Lower leg skin (tissue), 3 donors: ENCODE measurements at regions not wholly inside any gene's neighbourhood (a gene's known extent, or its start where the extent isn't known, plus 50 kb on each side); places are given as distances from the start of the nearest gene placed in this dataset.
"Not testable (repeated sequence)": the region's sequence is repeated elsewhere in the genome, so short reads cannot be mapped to it uniquely, and the experiment has no call there.

ENCODE experiments used
- DNase-seq, 2 donors: peaks; one replicate each; pipeline ENCODE4 v3.0.0-alpha.2; 2019; ENCODE audit warnings: low spot score in 2 of 2
- H3K4me3 ChIP-seq: fragments of 200-600 bp; sonication (generic); 2 replicates; pipeline ENCODE4 v1.5.1; 2017; ENCODE audit warnings: mild to moderate bottlenecking, low read depth; ENCODE audit not compliant: poor library complexity, severe bottlenecking
- WGBS, 2 donors: methylation state at CpG; one replicate each; pipeline ENCODE4 v1.1.5; 2018; 5-methylcytosine and 5-hydroxymethylcytosine counted together
- intact Hi-C: fragments of 100-400 bp; cut with DNase I; formaldehyde crosslinking; loops from one replicate; pipeline ENCODE4 v1.15.0; 2023; ENCODE audit warnings: low total_unique reads

DNA sequence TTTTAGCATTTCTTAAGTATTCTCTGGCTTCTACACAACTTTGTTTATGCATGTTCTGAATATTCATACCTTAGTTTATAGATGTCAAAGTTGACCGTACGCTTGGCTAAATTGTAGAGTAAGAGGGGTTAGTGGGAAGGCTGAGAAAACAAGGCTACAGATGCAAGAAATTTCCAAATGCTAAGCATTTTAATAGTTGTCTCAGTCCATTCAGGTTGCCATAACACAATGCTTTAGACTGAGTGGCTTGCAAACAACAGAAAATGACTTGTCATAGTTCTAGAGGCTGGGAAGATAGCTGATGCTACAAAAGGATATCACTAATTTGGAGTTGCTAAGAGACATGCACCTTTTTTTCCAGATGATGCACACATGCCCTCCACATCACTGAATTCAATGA is 53.0 kb upstream of the C1QTNF3 start:
- no CpG with 5 or more reads among the region's 2 CpGs for WGBS, 2 donors
- DNase-seq, intact Hi-C loops, H3K4me3 ChIP-seq: not testable (repeated sequence)

DNA sequence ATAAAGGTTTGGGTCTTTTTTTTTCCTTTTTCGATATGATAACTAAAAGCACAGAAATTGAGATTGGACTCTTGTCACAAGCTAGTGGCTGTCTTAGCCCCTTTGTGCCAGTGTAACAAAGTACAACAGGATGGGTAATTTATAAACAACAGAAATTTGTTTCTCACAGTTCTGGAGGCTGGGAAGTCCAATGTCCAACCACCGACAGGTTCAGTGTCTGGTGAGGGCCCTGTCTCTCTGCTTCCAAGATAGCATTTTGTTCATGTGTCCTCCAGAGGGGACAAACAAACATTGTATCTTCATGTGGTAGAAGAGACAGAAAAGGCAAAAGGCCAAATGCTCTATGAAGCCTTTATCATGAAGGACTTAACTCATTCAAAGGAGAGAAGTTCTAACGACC is 56.9 kb upstream of the C1QTNF3 start:
- WGBS, 2 donors: 85 to 91% methylated on average over 2 to 3 of the region's 3 CpGs
- intact Hi-C loops, H3K4me3 ChIP-seq, DNase-seq: not testable (repeated sequence)

GRCh38 chr5:34101567-34101966 is 58.6 kb upstream of the C1QTNF3 start:
- H3K4me3 ChIP-seq, intact Hi-C loops, DNase-seq: not testable (repeated sequence)

- intact Hi-C loops, DNase-seq, H3K4me3 ChIP-seq: not testable (repeated sequence)
- WGBS, 2 donors: 84% methylated on average over 2 of the region's 2 CpGs; no CpG with 5 or more reads in 1 of the 2 donors
Observed at GRCh38 chr5:34108897-34109296, 65.9 kb upstream of the C1QTNF3 start.

GRCh38 chr5:34124280-34124679 is 81.3 kb upstream of the C1QTNF3 start:
- WGBS, 2 donors: 49 to 57% methylated on average over 3 of the region's 3 CpGs
- intact Hi-C loops, DNase-seq, H3K4me3 ChIP-seq: not testable (repeated sequence)

DNA sequence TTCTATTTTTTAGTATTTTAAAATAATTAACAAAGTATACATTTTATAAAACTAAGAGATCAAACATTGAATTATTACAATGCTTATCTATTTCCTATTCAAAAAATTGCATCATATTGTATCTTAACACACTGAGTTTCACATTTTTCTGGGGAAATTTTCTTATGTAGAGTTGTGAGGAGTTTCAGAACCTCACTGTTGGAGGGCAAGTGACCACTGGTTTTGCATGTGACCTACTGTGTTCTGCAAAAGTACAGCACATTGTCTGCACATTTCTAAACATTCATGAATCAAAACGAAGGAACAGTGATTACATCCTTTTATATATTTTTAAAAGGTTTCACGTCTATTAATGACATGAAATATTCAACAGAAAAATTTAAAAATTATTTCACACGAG is 82.3 kb upstream of the C1QTNF3 start:
- DNase-seq, intact Hi-C loops, H3K4me3 ChIP-seq: not testable (repeated sequence)
- 93 to 96% methylated on average over 3 of the region's 3 CpGs for WGBS, 2 donors

DNA sequence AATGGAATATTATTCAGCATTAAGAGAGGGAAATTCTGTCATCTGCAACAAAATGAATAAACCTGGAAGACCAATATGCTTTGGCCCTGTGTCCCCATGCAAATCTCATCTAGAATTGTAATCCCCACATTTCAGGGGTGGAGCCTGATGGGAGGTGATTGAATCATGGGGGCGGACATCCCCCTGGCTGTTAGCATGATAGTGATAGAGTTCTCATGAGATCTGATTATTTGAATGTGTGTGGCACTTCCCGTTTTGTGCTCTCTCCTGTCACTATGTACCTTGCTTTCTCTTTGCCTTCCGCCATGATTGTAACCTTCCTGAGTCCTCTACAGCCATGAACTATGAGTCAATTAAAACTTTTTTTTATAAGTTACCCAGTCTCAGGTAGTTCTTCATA is 83.7 kb upstream of the C1QTNF3 start:
- DNase-seq, intact Hi-C loops, H3K4me3 ChIP-seq: not testable (repeated sequence)
- 96 to 97% methylated on average over 3 of the region's 3 CpGs for WGBS, 2 donors

DNA sequence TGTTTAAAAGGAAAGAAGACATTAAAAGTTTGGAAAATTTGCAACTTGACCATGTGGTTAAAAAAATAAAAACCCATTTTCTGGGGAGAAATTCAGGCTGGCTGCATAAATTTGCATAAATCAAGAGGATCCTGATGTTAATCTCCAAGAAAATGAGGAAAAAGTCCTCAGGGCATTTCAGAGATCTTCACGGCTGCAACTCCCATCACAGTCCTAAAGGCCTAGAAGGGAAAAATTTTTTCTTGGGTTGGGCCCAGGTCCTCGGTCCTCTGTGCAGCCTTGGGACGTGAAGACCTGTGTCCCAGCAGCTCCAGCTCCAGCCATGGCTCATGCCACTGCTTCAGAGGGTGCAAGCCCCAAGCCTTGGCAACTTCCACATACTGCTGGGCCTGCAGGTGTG is 84.8 kb upstream of the C1QTNF3 start:
- H3K4me3 ChIP-seq, DNase-seq, intact Hi-C loops: not testable (repeated sequence)
- WGBS, 2 donors: 78 to 82% methylated on average over 3 of the region's 3 CpGs

GRCh38 chr5:34128890-34129289 is 85.9 kb upstream of the C1QTNF3 start:
- intact Hi-C loops, DNase-seq, H3K4me3 ChIP-seq: not testable (repeated sequence)

- DNase-seq, H3K4me3 ChIP-seq, intact Hi-C loops: not testable (repeated sequence)
- WGBS, 2 donors: 88 to 92% methylated on average over 4 of the region's 4 CpGs
Observed at GRCh38 chr5:34154988-34155387, 112.0 kb upstream of the C1QTNF3 start.

DNA sequence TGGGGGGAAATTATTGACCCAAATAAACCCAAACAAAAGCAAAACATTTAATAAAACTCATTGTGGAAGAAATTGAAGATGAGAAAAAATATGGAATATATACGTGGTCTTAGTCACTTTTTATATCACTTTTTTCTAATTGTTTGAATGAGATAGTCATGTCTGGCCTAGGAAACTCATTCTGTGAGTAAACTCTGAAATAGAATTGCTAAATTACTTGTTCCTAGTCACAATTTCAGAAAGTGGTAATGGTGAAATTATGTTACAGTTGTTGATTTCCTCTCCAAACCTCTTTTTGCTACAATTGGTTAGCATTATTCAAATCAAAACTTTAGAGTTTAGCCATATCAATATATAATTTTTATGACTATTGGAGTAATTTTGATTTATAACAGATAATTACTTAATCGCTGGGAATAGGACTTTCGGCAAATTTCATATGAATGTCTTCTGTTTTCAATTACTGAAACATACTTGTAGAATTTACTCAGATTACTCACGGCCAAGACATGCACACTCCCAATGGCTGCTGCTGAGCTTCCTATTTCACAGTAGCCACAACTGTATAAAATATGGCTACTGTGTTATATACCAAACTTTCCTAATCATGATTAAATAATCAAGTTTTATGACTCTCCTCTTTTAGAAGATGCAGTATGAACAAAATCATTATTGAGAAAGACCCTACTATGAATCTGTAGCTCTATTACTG is 113.8 kb upstream of the C1QTNF3 start:
- WGBS, 2 donors: 64 to 69% methylated on average over 4 of the region's 4 CpGs
- DNase-seq, H3K4me3 ChIP-seq, intact Hi-C loops: not testable (repeated sequence)

DNA sequence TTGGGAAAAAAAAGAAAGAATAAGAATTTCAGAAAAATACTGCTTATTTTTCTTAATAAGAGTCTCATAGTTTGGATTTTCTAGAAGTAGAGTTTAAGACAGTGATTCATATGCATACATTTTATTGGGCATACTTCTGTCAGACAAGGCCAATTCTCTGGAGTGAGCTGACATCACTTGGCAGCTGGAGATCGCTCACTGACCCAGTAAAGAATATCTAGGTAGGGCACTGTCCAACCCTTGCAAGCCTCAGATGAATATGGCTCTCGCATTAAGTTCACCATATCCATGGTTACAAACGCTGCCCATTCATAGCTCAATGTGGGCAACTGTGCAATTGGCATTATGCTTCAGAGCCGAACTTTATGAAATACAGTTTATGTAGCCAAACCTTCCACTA is 117.9 kb upstream of the C1QTNF3 start:
- DNase-seq, H3K4me3 ChIP-seq, intact Hi-C loops: not testable (repeated sequence)
- WGBS, 2 donors: 91 to 93% methylated on average over 4 of the region's 4 CpGs

DNA sequence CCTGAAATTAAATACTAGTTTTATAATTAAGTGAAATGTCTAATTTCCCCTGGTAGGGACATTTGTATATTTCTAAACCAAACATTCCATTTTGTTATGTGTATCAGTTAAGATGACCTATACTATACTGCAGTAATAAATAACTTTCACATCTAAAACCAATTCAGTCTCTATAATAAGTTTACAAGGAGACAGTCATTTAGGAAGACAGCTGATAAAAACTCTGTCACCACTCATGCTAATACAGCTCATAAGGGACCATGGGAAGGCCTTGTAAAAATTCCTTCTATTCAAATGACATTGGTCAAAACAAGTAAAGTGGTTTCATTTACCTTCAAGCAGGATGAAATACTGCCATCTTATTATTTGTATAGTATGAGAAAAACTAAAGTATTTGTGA is 128.4 kb upstream of the C1QTNF3 start:
- intact Hi-C loops, DNase-seq: not testable (repeated sequence)

GRCh38 chr5:34179453-34180190 is 136.6 kb upstream of the C1QTNF3 start:
- 88 to 91% methylated on average over 10 of the region's 10 CpGs for WGBS, 2 donors
- H3K4me3 ChIP-seq, intact Hi-C loops: not testable (repeated sequence)
- DNase-seq: peak; percentile 21 to 87

More for the DNA sequence above, 128.4 kb upstream of the C1QTNF3 start:
- not testable (repeated sequence) for H3K4me3 ChIP-seq

DNA sequence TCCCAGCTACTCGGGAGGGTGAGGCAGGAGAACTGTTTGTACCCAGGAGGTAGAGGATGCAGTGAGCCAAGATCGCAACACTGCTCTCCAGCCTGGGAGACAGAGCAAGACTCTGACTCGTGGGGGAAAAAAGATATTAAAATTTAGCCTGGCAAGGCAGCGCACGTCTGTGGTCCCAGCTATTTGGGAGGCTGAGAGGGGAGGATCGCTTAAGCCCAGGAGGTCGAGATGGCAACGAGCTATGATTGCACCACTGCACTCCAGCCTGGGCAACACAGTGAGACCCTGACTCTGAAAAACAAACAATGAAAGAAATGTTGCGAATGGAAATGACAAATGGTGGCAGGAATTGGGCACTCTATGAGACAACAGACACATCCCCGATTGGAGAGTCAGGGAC is 137.2 kb upstream of the C1QTNF3 start:
- intact Hi-C loops, H3K4me3 ChIP-seq: not testable (repeated sequence)
- DNase-seq: peak in 1 of 2 donors; percentile 81
- WGBS, 2 donors: 95% methylated on average over 10 of the region's 10 CpGs
